ENCODE measurements at regions not wholly inside any gene's neighbourhood (a gene's known extent, or its start where the extent isn't known, plus 50 kb on each side); places are given as distances from the start of the nearest gene placed in this dataset.
"Not testable (repeated sequence)": the region's sequence is repeated elsewhere in the genome, so short reads cannot be mapped to it uniquely, and the experiment has no call there.

- DNase-seq = no peak
Measured at GRCh38 chr3:35045118-35045517, 594.2 kb upstream of the ARPP21 start.

GRCh38 chr3:35064761-35065160, 574.6 kb upstream of the ARPP21 start:
- DNase-seq = no peak

GRCh38 chr3:35065891-35066290, 573.4 kb upstream of the ARPP21 start:
- DNase-seq = no peak

GRCh38 chr3:35067750-35068149, 571.6 kb upstream of the ARPP21 start:
- DNase-seq = no peak

GRCh38 chr3:35070088-35070487, 569.2 kb upstream of the ARPP21 start:
- DNase-seq = no peak

GRCh38 chr3:35071772-35072171, 567.6 kb upstream of the ARPP21 start:
- DNase-seq = no peak

- DNase-seq = no peak
Measured at GRCh38 chr3:35078780-35079179, 560.5 kb upstream of the ARPP21 start.

- no peak for DNase-seq
Measured at GRCh38 chr3:35079403-35079802, 559.9 kb upstream of the ARPP21 start.

- no peak for DNase-seq
Measured at GRCh38 chr3:35081899-35082298, 557.4 kb upstream of the ARPP21 start.

- DNase-seq = no peak
Measured at GRCh38 chr3:35088943-35089342, 550.4 kb upstream of the ARPP21 start.

- no peak for DNase-seq
Measured at GRCh38 chr3:35114686-35115085, 524.6 kb upstream of the ARPP21 start.

GRCh38 chr3:35120026-35120425, 519.3 kb upstream of the ARPP21 start:
- DNase-seq = no peak

GRCh38 chr3:35137612-35138011, 501.7 kb upstream of the ARPP21 start:
- no peak for DNase-seq

GRCh38 chr3:35141406-35141805, 497.9 kb upstream of the ARPP21 start:
- no peak for DNase-seq

- no peak for DNase-seq
Measured at GRCh38 chr3:35144011-35144410, 495.3 kb upstream of the ARPP21 start.

- not testable (repeated sequence) for DNase-seq
Measured at GRCh38 chr3:35146256-35147035, 492.9 kb upstream of the ARPP21 start.

GRCh38 chr3:35183927-35184675, 455.2 kb upstream of the ARPP21 start:
- DNase-seq = no peak

GRCh38 chr3:35184775-35185174, 454.6 kb upstream of the ARPP21 start:
- no peak for DNase-seq

- DNase-seq = no peak
Measured at GRCh38 chr3:35187908-35188307, 451.4 kb upstream of the ARPP21 start.

GRCh38 chr3:35194666-35195065, 444.7 kb upstream of the ARPP21 start:
- no peak for DNase-seq

GRCh38 chr3:35198857-35199256, 440.5 kb upstream of the ARPP21 start:
- no peak for DNase-seq

- no peak for DNase-seq
Measured at GRCh38 chr3:35200056-35200455, 439.3 kb upstream of the ARPP21 start.

GRCh38 chr3:35201211-35201610, 438.1 kb upstream of the ARPP21 start:
- no peak for DNase-seq
